NT2/D1 (cell line): ENCODE measurements at regions not wholly inside any gene's neighbourhood (a gene's known extent, or its start where the extent isn't known, plus 50 kb on each side); places are given as distances from the start of the nearest gene placed in this dataset.

Experiments
- SUZ12 ChIP-seq: IDR thresholded peaks from 2 replicates; pipeline ENCODE4 v1.6.1; 2011; ENCODE audit not compliant: insufficient read length, insufficient read depth; ENCODE audit errors: extremely low read depth
- YY1 ChIP-seq: IDR thresholded peaks from 2 replicates; pipeline ENCODE4 v1.6.1; 2011; ENCODE audit not compliant: insufficient read length, insufficient read depth
- ZNF274 ChIP-seq: IDR thresholded peaks from 2 replicates; pipeline ENCODE4 v1.6.1; 2011; ENCODE audit warnings: mild to moderate bottlenecking, low read depth, low read length

GRCh38 chr2:67277450-67277849 lies 119.7 kb upstream of the ETAA1 start:
- no peak for TF ChIP-seq YY1
- no peak for TF ChIP-seq ZNF274
- TF ChIP-seq SUZ12 = no peak
